Upper lobe of right lung (tissue), 1 donor: ENCODE measurements at regions not wholly inside any gene's neighbourhood (a gene's known extent, or its start where the extent isn't known, plus 50 kb on each side); places are given as distances from the start of the nearest gene placed in this dataset.

Experiments
- ATAC-seq: fragments of 200-7000 bp; cut with Tn5 transposase; one replicate; pipeline ENCODE4 v1.9.1; 2020; ENCODE audit warnings: mild to moderate bottlenecking, moderate library complexity
- DNase-seq: peaks from one replicate; pipeline ENCODE4 v3.0.0-alpha.2; 2020
- H3K27ac ChIP-seq: fragments of 200-600 bp; one replicate; pipeline ENCODE4 v1.8.0; 2022
- H3K27me3 ChIP-seq: fragments of 200-600 bp; one replicate; pipeline ENCODE4 v1.8.0; 2022; ENCODE audit warnings: mild to moderate bottlenecking
- H3K36me3 ChIP-seq: fragments of 200-600 bp; one replicate; pipeline ENCODE4 v1.8.0; 2022
- H3K4me1 ChIP-seq: fragments of 200-600 bp; one replicate; pipeline ENCODE4 v1.8.0; 2022
- H3K4me3 ChIP-seq: fragments of 200-600 bp; one replicate; pipeline ENCODE4 v1.8.0; 2022; ENCODE audit warnings: mild to moderate bottlenecking
- H3K9me3 ChIP-seq: fragments of 200-600 bp; one replicate; pipeline ENCODE4 v1.8.0; 2022
- intact Hi-C: fragments of 100-400 bp; cut with DNase I; formaldehyde crosslinking; loops from one replicate; pipeline ENCODE4 v1.11.0; 2022
- TF ChIP-seq, protein P1 (sequence below): fragments of 200-600 bp; IDR thresholded peaks from one replicate; pipeline ENCODE4 v1.8.0; 2022; ENCODE audit warnings: antibody characterized with exemption
- donor health status: DM: no; HTN: yes; CAD: no; lungs with severe emphysema.

DNA sequence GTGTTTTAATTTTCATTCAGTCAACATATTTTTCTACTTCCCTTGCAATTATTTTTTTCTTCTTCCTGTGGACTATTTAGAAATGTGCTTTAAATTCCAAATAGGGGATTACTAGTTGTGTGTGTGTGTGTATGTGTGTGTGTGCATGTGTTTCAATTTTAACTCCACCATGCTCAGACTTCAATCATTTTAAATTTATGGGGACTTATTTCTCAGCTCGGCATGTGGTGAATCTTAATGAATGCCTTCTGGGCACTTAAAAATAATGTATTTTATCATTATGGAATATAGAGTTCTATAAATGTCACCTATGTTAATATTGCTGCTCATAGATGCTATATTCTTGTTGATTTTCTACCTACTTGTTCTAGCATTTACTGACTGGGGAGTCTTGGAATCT, 465.6 kb upstream of the PRKX start:
- Histone ChIP-seq H3K27me3 (no peaks in the 10 kb centered on the region), H3K9me3 (no peaks in the 10 kb centered on the region), H3K36me3 (no peaks in the 10 kb centered on the region), H3K4me3 (no peak overlapping the region), H3K4me1 (no peaks in the 10 kb centered on the region), H3K27ac (no peak overlapping the region)
- ATAC-seq (no peak), DNase-seq (no peak)
- intact Hi-C loops = no loop called here
- TF ChIP-seq, protein P1, sequence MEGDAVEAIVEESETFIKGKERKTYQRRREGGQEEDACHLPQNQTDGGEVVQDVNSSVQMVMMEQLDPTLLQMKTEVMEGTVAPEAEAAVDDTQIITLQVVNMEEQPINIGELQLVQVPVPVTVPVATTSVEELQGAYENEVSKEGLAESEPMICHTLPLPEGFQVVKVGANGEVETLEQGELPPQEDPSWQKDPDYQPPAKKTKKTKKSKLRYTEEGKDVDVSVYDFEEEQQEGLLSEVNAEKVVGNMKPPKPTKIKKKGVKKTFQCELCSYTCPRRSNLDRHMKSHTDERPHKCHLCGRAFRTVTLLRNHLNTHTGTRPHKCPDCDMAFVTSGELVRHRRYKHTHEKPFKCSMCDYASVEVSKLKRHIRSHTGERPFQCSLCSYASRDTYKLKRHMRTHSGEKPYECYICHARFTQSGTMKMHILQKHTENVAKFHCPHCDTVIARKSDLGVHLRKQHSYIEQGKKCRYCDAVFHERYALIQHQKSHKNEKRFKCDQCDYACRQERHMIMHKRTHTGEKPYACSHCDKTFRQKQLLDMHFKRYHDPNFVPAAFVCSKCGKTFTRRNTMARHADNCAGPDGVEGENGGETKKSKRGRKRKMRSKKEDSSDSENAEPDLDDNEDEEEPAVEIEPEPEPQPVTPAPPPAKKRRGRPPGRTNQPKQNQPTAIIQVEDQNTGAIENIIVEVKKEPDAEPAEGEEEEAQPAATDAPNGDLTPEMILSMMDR = no peak

DNA sequence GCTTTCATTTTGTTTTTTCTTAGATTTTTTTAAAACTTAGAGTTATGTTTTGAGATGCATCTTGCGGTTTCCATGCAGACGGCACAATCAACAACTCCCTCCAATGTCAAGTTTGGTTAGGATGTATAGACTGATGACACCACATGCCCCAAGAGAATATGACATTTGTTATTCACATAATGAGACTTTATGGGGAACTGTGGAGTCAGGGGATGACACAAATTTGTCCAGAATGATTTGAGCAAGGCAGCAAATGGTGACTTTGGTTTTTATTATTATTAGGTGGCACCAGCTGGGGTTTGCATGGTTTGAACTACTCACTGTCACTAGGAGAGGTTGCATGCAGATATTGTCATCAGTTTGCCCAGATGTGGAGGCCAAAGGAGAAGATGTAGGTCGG, 461.8 kb upstream of the PRKX start:
- no peaks in the 10 kb centered on the region for H3K9me3 ChIP-seq
- DNase-seq = no peak
- no peaks in the 10 kb centered on the region for H3K4me1 ChIP-seq
- TF ChIP-seq, protein P1 = no peak
- intact Hi-C loops = no loop called here
- no peak for ATAC-seq
- H3K36me3 ChIP-seq = no peaks in the 10 kb centered on the region
- H3K4me3 ChIP-seq = no peak overlapping the region
- H3K27me3 ChIP-seq = no peaks in the 10 kb centered on the region
- H3K27ac ChIP-seq = no peak overlapping the region

DNA sequence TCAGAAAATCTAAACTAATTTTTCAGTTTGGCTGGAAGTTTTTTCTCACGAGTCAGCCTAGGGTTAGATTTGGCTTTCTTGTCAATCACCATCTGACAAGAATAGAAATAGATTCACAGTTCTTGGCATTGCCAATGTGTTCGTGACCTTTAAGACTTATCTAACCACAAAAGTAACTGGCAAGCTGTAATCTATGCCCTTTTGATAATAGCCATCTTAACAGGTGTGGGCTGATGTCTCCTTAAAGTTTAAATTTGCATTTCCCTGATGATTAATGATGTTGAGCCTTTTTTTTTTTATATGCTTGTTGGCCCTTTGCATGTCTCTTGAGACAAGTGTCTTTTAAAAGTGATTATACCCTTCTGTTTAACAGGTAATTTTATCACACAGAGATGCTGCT, 460.3 kb upstream of the PRKX start:
- TF ChIP-seq, protein P1 = no peak
- intact Hi-C loops = no loop called here

DNA sequence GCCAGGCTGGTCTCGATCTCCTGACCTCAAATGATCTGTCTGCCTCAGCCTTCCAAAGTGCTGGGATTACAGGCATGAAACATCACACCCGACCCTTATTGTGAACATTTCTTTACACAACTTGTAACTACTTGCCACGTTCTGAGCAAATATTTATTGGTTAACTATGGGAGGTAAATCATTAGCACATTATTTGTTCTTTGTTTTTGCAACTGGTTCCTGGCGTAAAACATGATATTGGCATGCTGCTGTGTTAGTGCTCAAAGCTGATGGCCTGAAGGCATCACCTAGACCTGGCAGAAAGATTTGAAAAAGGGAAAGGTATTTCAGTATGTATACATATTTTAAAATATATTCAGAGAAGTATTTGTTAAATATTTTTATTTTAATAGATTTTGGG, 438.3 kb upstream of the PRKX start:
- intact Hi-C loops = no loop called here
- ATAC-seq (no peak), DNase-seq (no peak)
- H3K27me3 ChIP-seq = no peaks in the 10 kb centered on the region
- H3K4me3 ChIP-seq = no peak overlapping the region
- H3K9me3 ChIP-seq = no peaks in the 10 kb centered on the region
- no peaks in the 10 kb centered on the region for H3K4me1 ChIP-seq
- no peaks in the 10 kb centered on the region for H3K36me3 ChIP-seq
- H3K27ac ChIP-seq = no peak overlapping the region
- TF ChIP-seq, protein P1 = no peak

More for the DNA sequence above, 460.3 kb upstream of the PRKX start:
- Histone ChIP-seq H3K27me3 (no peaks in the 10 kb centered on the region), H3K27ac (no peak overlapping the region), H3K4me1 (no peaks in the 10 kb centered on the region), H3K4me3 (no peak overlapping the region), H3K9me3 (no peaks in the 10 kb centered on the region), H3K36me3 (no peaks in the 10 kb centered on the region)
- no peak for DNase-seq
- no peak for ATAC-seq

DNA sequence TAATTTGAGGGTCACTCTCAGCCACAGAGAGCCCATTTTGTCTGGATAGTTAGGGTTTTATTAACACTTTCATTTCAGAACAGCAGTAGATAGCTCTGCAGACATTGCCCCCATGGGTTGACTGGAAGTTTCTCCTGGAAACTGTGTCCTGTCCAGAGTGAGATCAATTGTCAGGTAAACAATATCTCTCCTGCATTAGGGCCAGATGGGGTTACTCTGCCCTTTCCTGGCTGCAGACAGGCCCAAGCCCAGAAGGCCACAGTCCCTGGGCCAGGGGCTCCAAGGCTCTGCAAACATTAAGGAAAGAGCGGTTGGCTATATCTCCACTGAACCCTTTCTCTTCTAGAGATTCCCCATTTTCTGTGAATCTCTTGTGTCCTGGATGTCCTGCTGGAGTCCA, 436.8 kb upstream of the PRKX start:
- TF ChIP-seq, protein P1 = no peak

DNA sequence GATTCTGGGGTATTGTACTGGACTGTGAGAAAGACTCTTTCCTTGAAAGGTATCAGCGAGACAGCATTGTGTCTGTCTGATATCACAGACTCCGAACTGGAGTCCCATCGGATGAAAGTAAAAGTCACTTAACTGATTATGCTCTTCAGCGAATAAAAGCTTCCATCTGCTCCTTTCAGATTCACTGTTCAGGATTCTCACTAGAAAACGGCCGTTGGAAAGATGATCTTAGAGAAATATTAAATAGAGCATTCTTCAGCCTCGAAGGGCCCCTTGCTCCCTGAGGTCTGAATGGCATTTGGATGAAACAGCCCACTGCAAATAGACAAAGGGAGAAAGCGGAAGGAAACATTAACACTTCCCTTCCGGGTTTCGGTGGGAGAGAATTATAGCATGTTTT, 416.2 kb upstream of the PRKX start:
- H3K27ac ChIP-seq = no peak overlapping the region
- H3K27me3 ChIP-seq = no peaks in the 10 kb centered on the region
- no peaks in the 10 kb centered on the region for H3K36me3 ChIP-seq
- TF ChIP-seq, protein P1 = no peak
- ATAC-seq (no peak), DNase-seq (no peak)
- intact Hi-C loops = no loop called here
- no peaks in the 10 kb centered on the region for H3K9me3 ChIP-seq
- no peak overlapping the region for H3K4me3 ChIP-seq
- no peaks in the 10 kb centered on the region for H3K4me1 ChIP-seq

More for the DNA sequence above, 436.8 kb upstream of the PRKX start:
- no peak overlapping the region for H3K27ac ChIP-seq
- H3K27me3 ChIP-seq = no peaks in the 10 kb centered on the region
- H3K9me3 ChIP-seq = no peaks in the 10 kb centered on the region
- no peak for DNase-seq
- no peak for ATAC-seq
- no peak overlapping the region for H3K4me3 ChIP-seq
- intact Hi-C loops = no loop called here
- H3K4me1 ChIP-seq = no peaks in the 10 kb centered on the region
- H3K36me3 ChIP-seq = no peaks in the 10 kb centered on the region
